ENCODE measurements at regions not wholly inside any gene's neighbourhood (a gene's known extent, or its start where the extent isn't known, plus 50 kb on each side); places are given as distances from the start of the nearest gene placed in this dataset.

DNA sequence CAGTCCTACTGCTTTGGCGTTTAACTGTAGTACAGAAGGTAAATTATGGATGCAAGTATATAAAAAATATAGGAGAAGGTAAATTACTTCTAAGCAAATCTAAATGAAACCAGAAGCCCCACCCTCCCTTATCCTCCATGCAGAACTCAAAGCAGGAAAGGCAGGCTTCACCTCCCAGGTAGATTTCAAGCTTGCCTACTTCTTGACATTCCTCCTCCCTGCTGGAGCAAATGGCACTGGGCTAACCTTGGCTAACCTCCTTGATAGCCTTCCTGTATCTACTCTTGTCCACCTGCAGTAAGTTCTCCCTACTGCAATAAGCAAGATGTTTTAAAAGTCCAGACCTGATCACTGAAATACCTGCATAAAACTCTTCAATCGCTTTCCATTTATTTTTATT lies 396.0 kb downstream of the IRS2 start:
- DNase-seq (no peak), ATAC-seq (no peak)
- intact Hi-C loops (cut with DNase I) = no loop called here
- H3K27ac ChIP-seq = no peak overlapping the region
- H3K4me1 ChIP-seq = no peaks in the 10 kb centered on the region
- no peaks in the 10 kb centered on the region for H3K27me3 ChIP-seq
- TF ChIP-seq, protein P1, sequence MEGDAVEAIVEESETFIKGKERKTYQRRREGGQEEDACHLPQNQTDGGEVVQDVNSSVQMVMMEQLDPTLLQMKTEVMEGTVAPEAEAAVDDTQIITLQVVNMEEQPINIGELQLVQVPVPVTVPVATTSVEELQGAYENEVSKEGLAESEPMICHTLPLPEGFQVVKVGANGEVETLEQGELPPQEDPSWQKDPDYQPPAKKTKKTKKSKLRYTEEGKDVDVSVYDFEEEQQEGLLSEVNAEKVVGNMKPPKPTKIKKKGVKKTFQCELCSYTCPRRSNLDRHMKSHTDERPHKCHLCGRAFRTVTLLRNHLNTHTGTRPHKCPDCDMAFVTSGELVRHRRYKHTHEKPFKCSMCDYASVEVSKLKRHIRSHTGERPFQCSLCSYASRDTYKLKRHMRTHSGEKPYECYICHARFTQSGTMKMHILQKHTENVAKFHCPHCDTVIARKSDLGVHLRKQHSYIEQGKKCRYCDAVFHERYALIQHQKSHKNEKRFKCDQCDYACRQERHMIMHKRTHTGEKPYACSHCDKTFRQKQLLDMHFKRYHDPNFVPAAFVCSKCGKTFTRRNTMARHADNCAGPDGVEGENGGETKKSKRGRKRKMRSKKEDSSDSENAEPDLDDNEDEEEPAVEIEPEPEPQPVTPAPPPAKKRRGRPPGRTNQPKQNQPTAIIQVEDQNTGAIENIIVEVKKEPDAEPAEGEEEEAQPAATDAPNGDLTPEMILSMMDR (IDR thresholded peaks at IDR 0.05) = no peak
- TF ChIP-seq POLR2A (IDR thresholded peaks at IDR 0.05) = no peak
- WGBS, 2 donors = 78 to 84% methylated on average over 2 of the region's 2 CpGs
- no peaks in the 10 kb centered on the region for H3K9me3 ChIP-seq
- H3K36me3 ChIP-seq (replicated peaks in 1 of 2; ENCODE audit: insufficient read depth in 1 of 2, low read depth in 2 of 2) = no peaks in the 10 kb centered on the region
- H3K4me3 ChIP-seq = no peak overlapping the region

DNA sequence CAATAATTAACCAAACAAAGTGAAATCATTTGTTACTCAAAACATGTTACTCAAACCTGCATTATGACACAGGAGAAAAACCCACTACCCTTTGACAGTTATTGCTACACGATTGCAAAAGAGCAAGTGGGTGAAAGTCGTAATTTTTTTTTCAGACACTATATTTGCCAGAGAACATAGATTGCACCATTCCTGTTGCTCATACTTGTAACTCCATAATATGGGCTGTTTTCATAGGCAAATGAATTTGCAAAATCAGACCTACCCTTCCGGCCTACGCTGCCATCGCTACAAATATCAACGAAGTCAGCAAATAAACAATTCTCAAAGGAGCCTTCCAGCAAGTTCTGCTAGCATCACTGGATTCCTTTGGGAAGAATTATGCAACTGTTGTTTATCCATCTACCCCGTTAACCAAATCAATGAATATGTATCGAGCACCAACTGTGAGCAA lies 396.5 kb downstream of the IRS2 start:
- no peaks in the 10 kb centered on the region for H3K9me3 ChIP-seq
- intact Hi-C loops (cut with DNase I) = no loop called here
- DNase-seq = no peak
- WGBS, 2 donors = 64 to 74% methylated on average over 8 of the region's 8 CpGs
- no peaks in the 10 kb centered on the region for H3K4me1 ChIP-seq
- TF ChIP-seq, protein P1 (IDR thresholded peaks at IDR 0.05) = no peak
- TF ChIP-seq POLR2A (IDR thresholded peaks at IDR 0.05) = no peak
- no peaks in the 10 kb centered on the region for H3K27me3 ChIP-seq
- no peak for ATAC-seq
- H3K36me3 ChIP-seq (replicated peaks in 1 of 2; ENCODE audit: insufficient read depth in 1 of 2, low read depth in 2 of 2) = no peaks in the 10 kb centered on the region
- no peak overlapping the region for H3K27ac ChIP-seq
- no peak overlapping the region for H3K4me3 ChIP-seq

DNA sequence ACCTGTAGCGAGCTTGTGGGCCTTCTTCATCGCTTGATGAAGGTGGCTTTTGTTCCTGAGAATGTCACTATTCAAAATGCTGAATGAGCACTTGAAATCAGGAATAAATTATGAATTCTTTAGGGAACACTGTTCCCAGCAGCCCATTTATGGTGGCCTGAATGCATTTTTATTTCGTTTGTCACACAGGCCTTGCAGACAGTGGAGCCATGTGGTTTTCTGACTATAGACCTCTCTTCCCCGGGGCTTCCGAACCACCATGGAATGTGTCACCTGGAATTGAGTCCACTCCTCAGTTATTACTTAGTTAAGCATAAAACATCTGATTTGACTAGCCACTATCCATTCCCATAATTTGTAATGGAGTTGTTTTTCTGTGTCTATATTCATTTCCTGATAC lies 396.9 kb downstream of the IRS2 start:
- intact Hi-C loops (cut with DNase I) = no loop called here
- no peaks in the 10 kb centered on the region for H3K9me3 ChIP-seq
- ATAC-seq = no peak
- no peak overlapping the region for H3K4me3 ChIP-seq
- H3K4me1 ChIP-seq = no peaks in the 10 kb centered on the region
- H3K27me3 ChIP-seq = no peaks in the 10 kb centered on the region
- no peak overlapping the region for H3K27ac ChIP-seq
- WGBS, 2 donors = 70 to 82% methylated on average over 5 of the region's 5 CpGs
- no peaks in the 10 kb centered on the region for H3K36me3 ChIP-seq (replicated peaks in 1 of 2; ENCODE audit: insufficient read depth in 1 of 2, low read depth in 2 of 2)
- DNase-seq = no peak
- TF ChIP-seq POLR2A (IDR thresholded peaks at IDR 0.05) = no peak
- TF ChIP-seq, protein P1 (IDR thresholded peaks at IDR 0.05) = no peak

DNA sequence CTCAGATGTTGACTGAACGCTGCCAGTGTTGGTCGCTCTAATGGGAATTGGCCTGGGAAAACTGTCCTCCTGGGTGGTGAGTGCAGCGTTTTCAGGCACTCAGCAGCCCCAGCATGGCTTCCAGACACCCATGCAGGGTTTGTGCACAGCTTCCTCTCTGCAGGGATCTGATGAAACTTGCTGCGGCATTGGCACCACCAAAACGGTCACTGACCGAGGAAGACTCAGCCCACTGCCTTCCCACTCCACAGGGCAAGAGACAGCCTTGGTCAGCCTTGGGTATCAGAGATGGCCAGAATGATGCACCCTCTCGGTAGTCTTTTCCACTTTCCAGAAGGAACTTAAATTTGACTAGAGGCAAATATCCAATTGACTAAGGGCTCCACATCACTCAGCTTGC lies 398.9 kb downstream of the IRS2 start:
- Histone ChIP-seq H3K4me3 (no peak overlapping the region), H3K27me3 (no peaks in the 10 kb centered on the region), H3K9me3 (no peaks in the 10 kb centered on the region), H3K36me3 (replicated peaks in 1 of 2; ENCODE audit: insufficient read depth in 1 of 2, low read depth in 2 of 2) (no peaks in the 10 kb centered on the region), H3K4me1 (no peaks in the 10 kb centered on the region), H3K27ac (no peak overlapping the region)
- DNase-seq (no peak), ATAC-seq (no peak)
- WGBS, 2 donors = 69 to 71% methylated on average over 7 of the region's 7 CpGs
- intact Hi-C loops (cut with DNase I) = no loop called here
- TF ChIP-seq POLR2A (IDR thresholded peaks at IDR 0.05) = no peak

DNA sequence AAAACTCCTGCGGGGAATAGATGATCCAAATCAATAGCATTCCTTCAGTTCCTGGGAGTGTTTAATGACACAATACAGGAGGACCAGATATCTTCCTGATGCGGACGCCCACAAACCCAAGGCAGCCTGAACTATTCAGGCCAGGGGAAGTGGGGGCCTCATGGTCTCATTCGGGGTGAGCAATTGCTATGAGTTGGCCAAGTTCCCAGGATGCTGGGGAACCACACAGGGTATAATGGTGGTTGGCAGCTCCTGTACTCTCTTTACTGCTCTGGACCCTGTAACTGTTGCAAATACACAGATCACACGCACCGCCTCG lies 401.2 kb downstream of the IRS2 start:
- TF ChIP-seq, protein P1 (IDR thresholded peaks at IDR 0.05) = no peak
- no peak for TF ChIP-seq POLR2A (IDR thresholded peaks at IDR 0.05)
- 71% methylated on average over 7 of the region's 7 CpGs for WGBS, 2 donors
- no peaks in the 10 kb centered on the region for H3K36me3 ChIP-seq (replicated peaks in 1 of 2; ENCODE audit: insufficient read depth in 1 of 2, low read depth in 2 of 2)
- H3K9me3 ChIP-seq = no peaks in the 10 kb centered on the region
- intact Hi-C loops (cut with DNase I) = no loop called here
- no peak overlapping the region for H3K27ac ChIP-seq
- no peak overlapping the region for H3K4me3 ChIP-seq
- DNase-seq (no peak), ATAC-seq (no peak)
- no peaks in the 10 kb centered on the region for H3K4me1 ChIP-seq
- no peaks in the 10 kb centered on the region for H3K27me3 ChIP-seq
